ENCODE measurements at regions not wholly inside any gene's neighbourhood (a gene's known extent, or its start where the extent isn't known, plus 50 kb on each side); places are given as distances from the start of the nearest gene placed in this dataset.

DNA sequence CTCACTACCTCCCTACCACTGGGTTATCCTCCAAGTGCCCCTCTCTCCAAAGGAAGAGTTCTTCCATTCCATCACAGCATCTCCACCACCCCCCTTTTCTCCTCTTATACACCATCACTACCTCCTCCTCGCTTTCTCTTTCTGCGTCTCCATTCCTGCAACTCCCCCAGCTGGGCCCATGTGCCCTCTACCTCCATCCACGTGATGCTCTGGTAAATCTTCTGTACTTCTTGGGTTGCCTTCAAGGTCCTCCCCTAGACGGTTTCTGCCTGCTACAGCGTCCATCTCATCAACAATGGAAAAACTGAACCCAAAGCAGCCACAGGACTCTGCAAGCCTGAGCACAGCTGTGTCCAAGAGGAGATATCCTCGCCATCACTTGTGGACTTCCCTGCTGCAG lies 129.5 kb upstream of the SLCO3A1 start:
- Histone ChIP-seq H3K27me3 (ENCODE audit: control insufficient read depth, insufficient read depth, low read length, poor library complexity, severe bottlenecking) (no peaks in the 10 kb centered on the region), H3K9ac (ENCODE audit: extremely low read depth, low read length, poor library complexity, severe bottlenecking) (no peak overlapping the region), H3K27ac (ENCODE audit: low read depth, low read length) (no peak overlapping the region), H3K36me3 (ENCODE audit: control insufficient read depth, insufficient read depth, low read length) (no peaks in the 10 kb centered on the region), H3K4me1 (ENCODE audit: control insufficient read depth, insufficient read depth, low read length) (no peaks in the 10 kb centered on the region), H3K9me3 (ENCODE audit: control insufficient read depth, low read length) (no peaks in the 10 kb centered on the region), H3K4me3 (ENCODE audit: low read length) (no peak overlapping the region)
- Mint-ChIP-seq H3K27me3 (ENCODE audit: insufficient read depth) (peaks cover 4% of the 10 kb centered on the region), H3K36me3 (ENCODE audit: low read depth) (no peaks in the 10 kb centered on the region), H3K9me3 (no peaks in the 10 kb centered on the region), H3K4me3 (no peak overlapping the region), H3K4me1 (no peaks in the 10 kb centered on the region), H3K27ac (no peak overlapping the region)
- WGBS, 2 experiments (ENCODE audit: insufficient coverage in 1 of 2, insufficient read length in 1 of 2), result 85 to 89% methylated on average over 4 to 6 of the region's 6 CpGs
- TF ChIP-seq, protein P1, sequence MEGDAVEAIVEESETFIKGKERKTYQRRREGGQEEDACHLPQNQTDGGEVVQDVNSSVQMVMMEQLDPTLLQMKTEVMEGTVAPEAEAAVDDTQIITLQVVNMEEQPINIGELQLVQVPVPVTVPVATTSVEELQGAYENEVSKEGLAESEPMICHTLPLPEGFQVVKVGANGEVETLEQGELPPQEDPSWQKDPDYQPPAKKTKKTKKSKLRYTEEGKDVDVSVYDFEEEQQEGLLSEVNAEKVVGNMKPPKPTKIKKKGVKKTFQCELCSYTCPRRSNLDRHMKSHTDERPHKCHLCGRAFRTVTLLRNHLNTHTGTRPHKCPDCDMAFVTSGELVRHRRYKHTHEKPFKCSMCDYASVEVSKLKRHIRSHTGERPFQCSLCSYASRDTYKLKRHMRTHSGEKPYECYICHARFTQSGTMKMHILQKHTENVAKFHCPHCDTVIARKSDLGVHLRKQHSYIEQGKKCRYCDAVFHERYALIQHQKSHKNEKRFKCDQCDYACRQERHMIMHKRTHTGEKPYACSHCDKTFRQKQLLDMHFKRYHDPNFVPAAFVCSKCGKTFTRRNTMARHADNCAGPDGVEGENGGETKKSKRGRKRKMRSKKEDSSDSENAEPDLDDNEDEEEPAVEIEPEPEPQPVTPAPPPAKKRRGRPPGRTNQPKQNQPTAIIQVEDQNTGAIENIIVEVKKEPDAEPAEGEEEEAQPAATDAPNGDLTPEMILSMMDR (conservative IDR thresholded peaks at IDR 0.05), result no peak
- no peak for DNase-seq

DNA sequence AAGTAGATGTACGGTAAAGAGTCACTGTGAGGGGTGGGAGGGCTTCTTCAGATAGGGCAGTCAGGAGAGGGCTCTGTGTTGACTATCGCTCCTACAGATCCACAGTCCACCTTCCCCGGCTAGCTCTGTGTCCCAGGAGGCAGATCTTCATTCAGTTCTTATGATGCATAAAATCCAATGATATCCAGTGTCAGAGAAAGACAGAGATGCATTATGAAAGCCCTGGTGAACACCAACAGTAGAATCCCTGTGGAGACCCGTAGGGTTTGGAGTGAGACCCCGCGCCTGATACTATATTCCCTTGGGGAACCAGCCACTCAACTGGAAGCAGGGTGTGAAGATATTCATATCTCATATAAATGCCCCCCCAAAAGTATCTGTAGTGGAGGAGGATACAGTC lies 119.8 kb upstream of the SLCO3A1 start:
- no peaks in the 10 kb centered on the region for H3K36me3 Mint-ChIP-seq (ENCODE audit: low read depth)

DNA sequence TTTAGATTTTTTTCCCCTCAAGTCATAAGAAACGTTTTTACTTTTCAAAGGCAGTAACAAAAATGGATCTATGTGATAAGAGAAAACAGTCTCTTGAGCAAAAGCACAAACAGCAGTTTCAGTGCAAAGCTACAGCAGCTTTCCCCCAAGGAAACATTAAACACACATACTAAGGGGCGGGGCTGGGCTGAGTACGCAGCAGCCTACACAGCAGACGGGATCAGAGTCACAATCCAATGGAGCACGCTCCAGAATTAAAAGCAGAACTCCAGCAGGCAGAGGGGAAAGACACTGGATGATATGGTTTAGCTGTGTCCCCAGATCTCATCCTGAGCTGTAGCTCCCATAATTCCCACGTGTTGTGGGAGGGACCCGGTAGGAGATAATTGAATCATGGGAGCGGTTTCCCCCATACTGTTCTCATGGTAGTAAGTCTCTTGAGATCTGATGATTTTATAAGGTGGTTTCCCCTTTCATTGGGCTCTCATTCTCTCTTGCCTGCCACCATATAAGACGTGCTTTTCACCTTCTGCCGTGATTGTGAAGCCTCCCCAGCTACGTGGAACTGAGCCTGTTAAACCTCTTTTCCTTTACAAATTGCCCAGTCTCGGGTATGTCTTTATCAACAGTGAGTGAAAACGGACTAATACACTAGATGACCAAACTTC lies 116.2 kb upstream of the SLCO3A1 start:
- TF ChIP-seq, protein P1 (conservative IDR thresholded peaks at IDR 0.05), result no peak
- no peaks in the 10 kb centered on the region for H3K36me3 Mint-ChIP-seq (ENCODE audit: low read depth)
- Histone ChIP-seq H3K9me3 (ENCODE audit: control insufficient read depth, low read length) (no peaks in the 10 kb centered on the region), H3K27me3 (ENCODE audit: control insufficient read depth, insufficient read depth, low read length, poor library complexity, severe bottlenecking) (no peaks in the 10 kb centered on the region), H3K36me3 (ENCODE audit: control insufficient read depth, insufficient read depth, low read length) (no peaks in the 10 kb centered on the region), H3K4me3 (ENCODE audit: low read length) (no peak overlapping the region), H3K27ac (ENCODE audit: low read depth, low read length) (no peak overlapping the region), H3K4me1 (ENCODE audit: control insufficient read depth, insufficient read depth, low read length) (no peaks in the 10 kb centered on the region), H3K9ac (ENCODE audit: extremely low read depth, low read length, poor library complexity, severe bottlenecking) (no peak overlapping the region)
- WGBS, 2 experiments (ENCODE audit: insufficient coverage in 1 of 2, insufficient read length in 1 of 2), result 80 to 87% methylated on average over 6 to 12 of the region's 13 CpGs
- DNase-seq, result no peak
- H3K9me3 Mint-ChIP-seq, result no peaks in the 10 kb centered on the region
- H3K27me3 Mint-ChIP-seq (ENCODE audit: insufficient read depth), result no peaks in the 10 kb centered on the region
- no peak overlapping the region for H3K4me3 Mint-ChIP-seq
- no peaks in the 10 kb centered on the region for H3K4me1 Mint-ChIP-seq
- H3K27ac Mint-ChIP-seq, result no peak overlapping the region

More for the DNA sequence above, 119.8 kb upstream of the SLCO3A1 start:
- TF ChIP-seq, protein P1 (conservative IDR thresholded peaks at IDR 0.05), result no peak
- H3K9me3 ChIP-seq (ENCODE audit: control insufficient read depth, low read length), result no peaks in the 10 kb centered on the region
- Mint-ChIP-seq H3K4me1 (no peaks in the 10 kb centered on the region), H3K9me3 (no peaks in the 10 kb centered on the region), H3K4me3 (no peak overlapping the region), H3K27ac (no peak overlapping the region), H3K27me3 (ENCODE audit: insufficient read depth) (peaks cover 3% of the 10 kb centered on the region)
- H3K36me3 ChIP-seq (ENCODE audit: control insufficient read depth, insufficient read depth, low read length), result no peaks in the 10 kb centered on the region
- no peak overlapping the region for H3K4me3 ChIP-seq (ENCODE audit: low read length)
- no peak for DNase-seq
- no peak overlapping the region for H3K27ac ChIP-seq (ENCODE audit: low read depth, low read length)
- 90 to 95% methylated on average over 4 to 5 of the region's 6 CpGs for WGBS, 2 experiments (ENCODE audit: insufficient coverage in 1 of 2, insufficient read length in 1 of 2)
- H3K4me1 ChIP-seq (ENCODE audit: control insufficient read depth, insufficient read depth, low read length), result no peaks in the 10 kb centered on the region
- no peaks in the 10 kb centered on the region for H3K27me3 ChIP-seq (ENCODE audit: control insufficient read depth, insufficient read depth, low read length, poor library complexity, severe bottlenecking)
- no peak overlapping the region for H3K9ac ChIP-seq (ENCODE audit: extremely low read depth, low read length, poor library complexity, severe bottlenecking)
